Left lung (tissue), 4 donors: ENCODE measurements at regions not wholly inside any gene's neighbourhood (a gene's known extent, or its start where the extent isn't known, plus 50 kb on each side); places are given as distances from the start of the nearest gene placed in this dataset.

Source experiments
- ATAC-seq: fragments of 200-7000 bp; cut with Tn5 transposase; one replicate; pipeline ENCODE4 v1.9.1; 2020; ENCODE audit warnings: moderate library complexity
- DNase-seq, 4 donors: peaks; one replicate each; pipeline ENCODE4 v3.0.0-alpha.2; 2013 to 2020
- H3K27ac ChIP-seq, 2 donors: fragments of 200-600 bp; sonication (generic) in 1 of 2; one replicate each; pipeline versions ENCODE4 v1.5.0 to v1.8.0; 2020 to 2021
- H3K27me3 ChIP-seq, 2 donors: fragments of 200-600 bp; sonication (generic) in 1 of 2; one replicate each; pipeline versions ENCODE4 v1.5.0 to v1.8.0; 2020 to 2021
- H3K36me3 ChIP-seq, 2 donors: fragments of 200-600 bp; sonication (generic) in 1 of 2; one replicate each; pipeline versions ENCODE4 v1.5.0 to v1.8.0; 2020 to 2021
- H3K4me1 ChIP-seq, 2 donors: fragments of 200-600 bp; one replicate each; pipeline ENCODE4 v1.8.0; 2021
- H3K4me3 ChIP-seq, 2 donors: fragments of 200-600 bp; sonication (generic) in 1 of 2; one replicate each; pipeline versions ENCODE4 v1.5.0 to v1.8.0; 2020 to 2021; ENCODE audit warnings: mild to moderate bottlenecking in 1 of 2
- H3K9me3 ChIP-seq, 2 donors: fragments of 200-600 bp; sonication (generic) in 1 of 2; one replicate each; pipeline versions ENCODE4 v1.5.0 to v1.8.0; 2020 to 2021
- intact Hi-C, 2 donors: fragments of 100-400 bp; cut with DNase I; formaldehyde crosslinking; loops; one replicate each; pipeline versions ENCODE4 v1.11.2 to v1.14.2; 2022
- TF ChIP-seq, protein P1 (sequence below), 2 donors: fragments of 200-600 bp; sonication (generic) in 1 of 2; IDR thresholded peaks; one replicate each; pipeline versions ENCODE4 v1.5.0 to v1.8.0; 2021; ENCODE audit warnings: antibody characterized with exemption in 2 of 2
- donor health status: DM: no; HTN: yes; CAD: no.
- donor health status: DM: no; HTN: no; CAD: no.

DNA sequence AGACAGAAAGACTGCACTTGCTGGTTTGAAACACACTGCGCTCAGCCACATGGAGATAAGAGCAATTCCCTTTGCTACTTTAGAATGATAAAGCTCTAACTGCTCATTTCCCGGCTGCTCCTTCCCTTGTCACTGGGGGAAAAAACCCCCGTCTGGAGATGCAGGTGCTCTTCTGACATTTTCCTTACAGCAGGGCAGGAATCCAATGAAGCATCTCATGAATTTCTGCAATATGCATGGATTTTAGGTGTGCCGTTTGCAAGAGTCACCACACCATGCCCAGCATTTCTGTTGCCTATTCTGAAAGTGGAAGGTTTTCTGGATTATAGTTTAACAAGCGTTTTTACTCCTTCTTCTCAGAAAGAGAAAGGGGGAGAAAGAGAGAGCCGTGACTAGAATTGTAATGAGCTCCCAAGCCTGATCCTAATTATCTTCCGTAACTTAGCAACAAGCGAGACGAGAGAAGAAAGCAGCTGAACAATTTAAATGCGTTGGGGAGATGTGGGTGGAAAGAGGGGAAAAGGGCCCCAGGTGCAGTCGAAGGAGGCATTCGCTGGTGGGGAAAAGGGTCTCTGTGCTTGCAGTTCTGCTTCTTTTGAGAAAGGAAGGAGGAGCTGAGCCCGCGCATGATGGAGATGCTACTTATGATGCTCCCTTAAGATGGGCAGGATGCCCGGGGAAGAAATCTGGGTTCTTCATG lies 76.6 kb upstream of the SPATA13 start:
- Histone ChIP-seq H3K9me3 (no peaks in the 10 kb centered on the region), H3K36me3 (no peaks in the 10 kb centered on the region), H3K27ac (no peak overlapping the region), H3K4me3 (no peak overlapping the region), H3K4me1 (peaks cover 9 to 16% of the 10 kb centered on the region in 2 donors), H3K27me3 (no peaks in the 10 kb centered on the region)
- intact Hi-C loops = no loop called here
- no peak for DNase-seq
- TF ChIP-seq, protein P1, sequence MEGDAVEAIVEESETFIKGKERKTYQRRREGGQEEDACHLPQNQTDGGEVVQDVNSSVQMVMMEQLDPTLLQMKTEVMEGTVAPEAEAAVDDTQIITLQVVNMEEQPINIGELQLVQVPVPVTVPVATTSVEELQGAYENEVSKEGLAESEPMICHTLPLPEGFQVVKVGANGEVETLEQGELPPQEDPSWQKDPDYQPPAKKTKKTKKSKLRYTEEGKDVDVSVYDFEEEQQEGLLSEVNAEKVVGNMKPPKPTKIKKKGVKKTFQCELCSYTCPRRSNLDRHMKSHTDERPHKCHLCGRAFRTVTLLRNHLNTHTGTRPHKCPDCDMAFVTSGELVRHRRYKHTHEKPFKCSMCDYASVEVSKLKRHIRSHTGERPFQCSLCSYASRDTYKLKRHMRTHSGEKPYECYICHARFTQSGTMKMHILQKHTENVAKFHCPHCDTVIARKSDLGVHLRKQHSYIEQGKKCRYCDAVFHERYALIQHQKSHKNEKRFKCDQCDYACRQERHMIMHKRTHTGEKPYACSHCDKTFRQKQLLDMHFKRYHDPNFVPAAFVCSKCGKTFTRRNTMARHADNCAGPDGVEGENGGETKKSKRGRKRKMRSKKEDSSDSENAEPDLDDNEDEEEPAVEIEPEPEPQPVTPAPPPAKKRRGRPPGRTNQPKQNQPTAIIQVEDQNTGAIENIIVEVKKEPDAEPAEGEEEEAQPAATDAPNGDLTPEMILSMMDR (IDR thresholded peaks at IDR 0.05) = no peak
- no peak for ATAC-seq

DNA sequence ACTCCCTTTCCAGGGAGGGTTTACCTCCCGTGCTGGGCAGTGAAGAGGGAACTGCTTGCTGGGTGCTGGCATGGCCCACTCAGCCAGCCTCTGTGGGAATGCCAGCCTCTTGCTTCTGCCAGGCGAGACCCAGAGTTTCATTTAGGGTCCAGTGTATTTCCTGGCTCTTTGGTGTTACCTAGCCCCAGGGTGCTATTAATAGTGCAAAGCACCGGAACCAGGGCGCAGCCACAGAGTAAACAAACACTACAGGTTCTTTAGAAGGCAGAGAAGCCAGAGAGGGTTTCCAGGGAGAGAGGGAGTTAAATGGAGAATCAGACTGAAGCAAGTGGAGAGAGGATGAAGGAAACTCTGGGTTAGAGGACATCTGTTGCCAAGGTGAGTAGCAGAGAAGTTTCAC lies 74.9 kb upstream of the SPATA13 start:
- ATAC-seq = peak; percentile 77
- TF ChIP-seq, protein P1 (IDR thresholded peaks at IDR 0.05) = no peak
- intact Hi-C loops = no loop called here

DNA sequence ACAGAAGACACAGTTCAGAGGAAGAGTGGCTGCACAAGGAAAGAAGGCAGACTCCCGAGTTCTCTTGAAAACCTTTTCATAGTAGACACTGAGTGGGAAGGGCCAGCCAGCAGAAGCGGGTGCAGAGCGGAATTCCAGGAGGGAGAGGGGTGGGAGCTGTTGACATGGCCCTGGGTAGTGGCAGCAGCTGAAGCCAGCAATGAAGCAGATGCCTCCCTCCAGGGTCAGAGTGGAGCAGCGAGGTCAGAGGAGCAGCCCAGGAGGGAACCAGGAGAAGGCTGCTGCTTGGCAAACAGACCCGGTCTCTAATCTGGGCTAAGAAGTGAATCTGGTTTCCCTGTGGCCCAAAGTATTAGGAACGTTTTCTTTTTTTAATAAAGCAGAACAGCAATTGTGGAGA lies 73.9 kb upstream of the SPATA13 start:
- intact Hi-C loops = no loop called here
- ATAC-seq (no peak), DNase-seq (no peak)
- Histone ChIP-seq H3K36me3 (no peaks in the 10 kb centered on the region), H3K4me1 (peaks cover 9 to 22% of the 10 kb centered on the region in 2 donors), H3K9me3 (no peaks in the 10 kb centered on the region), H3K27me3 (no peaks in the 10 kb centered on the region), H3K27ac (no peak overlapping the region), H3K4me3 (no peak overlapping the region)
- TF ChIP-seq, protein P1 (IDR thresholded peaks at IDR 0.05) = no peak

More for the DNA sequence above, 74.9 kb upstream of the SPATA13 start:
- Histone ChIP-seq H3K27ac (no peak overlapping the region), H3K9me3 (no peaks in the 10 kb centered on the region), H3K27me3 (no peaks in the 10 kb centered on the region), H3K36me3 (no peaks in the 10 kb centered on the region), H3K4me1 (peaks cover 9 to 16% of the 10 kb centered on the region in 2 donors), H3K4me3 (no peak overlapping the region)
- no peak for DNase-seq

DNA sequence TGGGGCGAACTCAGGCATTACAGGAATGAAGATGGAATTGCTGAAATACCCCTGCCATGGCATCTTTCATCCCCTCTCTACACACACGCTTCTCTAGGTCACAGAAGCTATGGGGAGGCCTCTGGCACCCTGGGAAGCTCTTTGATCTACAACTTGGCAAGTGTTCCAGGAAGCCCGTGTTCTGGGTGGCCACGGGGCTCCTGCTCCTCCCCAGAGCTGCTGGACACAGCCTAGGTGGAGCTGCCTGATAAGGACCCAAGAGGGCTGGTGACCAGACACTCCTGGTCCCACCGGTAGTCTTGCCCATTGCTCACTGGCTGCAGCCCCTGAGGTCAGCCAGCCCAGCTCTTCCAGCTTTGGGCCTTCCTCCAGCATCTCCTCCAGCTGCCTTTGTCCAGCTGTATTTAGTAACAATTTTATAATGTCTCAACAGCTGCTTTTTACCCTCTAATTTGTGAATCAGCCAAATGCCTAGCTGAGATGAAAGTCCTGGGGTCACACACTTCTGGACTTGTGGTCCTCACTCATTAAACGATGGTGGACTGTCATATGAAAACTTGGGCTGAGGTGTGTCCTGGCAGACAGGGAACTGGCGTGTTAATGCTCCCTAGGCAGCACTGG lies 72.8 kb upstream of the SPATA13 start:
- H3K27me3 ChIP-seq = no peaks in the 10 kb centered on the region
- no peak overlapping the region for H3K4me3 ChIP-seq
- no peaks in the 10 kb centered on the region for H3K9me3 ChIP-seq
- intact Hi-C loops = no loop called here
- H3K4me1 ChIP-seq = peaks cover 9 to 22% of the 10 kb centered on the region in 2 donors
- H3K36me3 ChIP-seq = no peaks in the 10 kb centered on the region
- TF ChIP-seq, protein P1 (IDR thresholded peaks at IDR 0.05) = no peak
- DNase-seq (no peak), ATAC-seq (peak; percentile 37)
- no peak overlapping the region for H3K27ac ChIP-seq

DNA sequence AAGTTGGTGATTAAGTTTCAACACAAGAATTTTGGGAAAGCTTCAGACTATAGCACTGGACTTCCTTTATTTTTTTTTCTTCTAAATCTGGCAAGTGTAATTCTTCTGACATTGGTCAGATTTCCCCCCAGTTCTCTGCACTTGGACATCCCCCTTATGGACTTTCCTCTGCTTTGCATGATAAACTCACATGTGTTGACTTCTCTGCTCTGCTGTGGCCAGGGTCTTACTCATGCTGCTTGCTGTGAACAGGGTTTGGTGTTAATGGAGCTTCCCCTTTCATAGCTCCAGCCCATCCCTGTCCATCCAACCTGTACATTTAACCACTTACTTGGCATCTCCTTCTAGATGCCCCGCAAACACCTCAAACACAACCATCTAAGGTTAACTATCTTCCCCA lies 70.5 kb upstream of the SPATA13 start:
- TF ChIP-seq, protein P1 (IDR thresholded peaks at IDR 0.05) = no peak
- DNase-seq = no peak
- Histone ChIP-seq H3K9me3 (no peaks in the 10 kb centered on the region), H3K4me1 (peaks cover 9 to 22% of the 10 kb centered on the region in 2 donors), H3K4me3 (no peak overlapping the region), H3K27ac (no peak overlapping the region), H3K27me3 (no peaks in the 10 kb centered on the region), H3K36me3 (no peaks in the 10 kb centered on the region)
- intact Hi-C loops = no loop called here
- ATAC-seq = no peak
